SU-DHL-6 (cell line): ENCODE measurements at regions not wholly inside any gene's neighbourhood (a gene's known extent, or its start where the extent isn't known, plus 50 kb on each side); places are given as distances from the start of the nearest gene placed in this dataset.

ENCODE experiments used
- H2AFZ ChIP-seq: fragments of 200-600 bp; sonication (generic); 2 replicates; pipeline ENCODE4 v1.6.1; 2014; ENCODE audit warnings: low read depth, mild to moderate bottlenecking, moderate library complexity, mixed read lengths, antibody characterized with exemption, low read length; ENCODE audit not compliant: severe bottlenecking
- H3F3A ChIP-seq: fragments of 200-600 bp; shearing (Covaris generic); 2 replicates; pipeline ENCODE4 v1.6.0; 2016; ENCODE audit warnings: antibody characterized with exemption, mild to moderate bottlenecking; ENCODE audit not compliant: insufficient read depth
- H3K27ac ChIP-seq: fragments of 200-600 bp; sonication (generic); 2 replicates; pipeline ENCODE4 v1.5.1; 2016; ENCODE audit warnings: low read depth, mild to moderate bottlenecking, low read length, moderate library complexity, mixed read lengths
- H3K27me3 ChIP-seq: fragments of 200-600 bp; sonication (generic), shearing (Covaris generic); 2 replicates; pipeline ENCODE4 v1.6.0; 2014; ENCODE audit warnings: mild to moderate bottlenecking, low read length
- H3K36me3 ChIP-seq: fragments of 200-600 bp; sonication (generic); 2 replicates; pipeline ENCODE4 v1.6.1; 2014; ENCODE audit warnings: mild to moderate bottlenecking, low read length, mixed read lengths
- H3K4me2 ChIP-seq: fragments of 300-600, 200-600 bp; shearing (Covaris generic), sonication (generic); 2 replicates; pipeline ENCODE4 v1.6.0; 2014; ENCODE audit warnings: low read length, low read depth, mild to moderate bottlenecking; ENCODE audit not compliant: poor library complexity, severe bottlenecking
- H3K4me3 ChIP-seq: fragments of 200-600 bp; sonication (generic); 2 replicates; pipeline ENCODE4 v1.5.1; 2014; ENCODE audit warnings: antibody characterized with exemption, low read length, mild to moderate bottlenecking, mixed read lengths; ENCODE audit not compliant: insufficient read depth, poor library complexity, severe bottlenecking
- H3K79me2 ChIP-seq: fragments of 200-600 bp; sonication (generic); 2 replicates; pipeline ENCODE4 v1.6.1; 2014; ENCODE audit warnings: mild to moderate bottlenecking, low read length, moderate library complexity; ENCODE audit not compliant: insufficient read depth
- H3K9ac ChIP-seq: fragments of 200-600 bp; sonication (generic); 2 replicates; pipeline ENCODE4 v1.7.0; 2014; ENCODE audit warnings: mild to moderate bottlenecking, low read length
- H3K9me2 ChIP-seq: fragments of 200-600 bp; sonication (generic); replicated peaks from 2 replicates; pipeline ENCODE4 v1.6.1; 2014; ENCODE audit warnings: low read length; ENCODE audit not compliant: insufficient read depth
- H3K9me3 ChIP-seq: fragments of 200-600 bp; sonication (generic); 2 replicates; pipeline ENCODE4 v1.6.1; 2014; ENCODE audit warnings: low read length, mixed read lengths; ENCODE audit not compliant: insufficient read depth
- H4K20me1 ChIP-seq: fragments of 200-600 bp; sonication (generic); 2 replicates; pipeline ENCODE4 v1.6.1; 2014; ENCODE audit warnings: low read depth, mild to moderate bottlenecking, antibody characterized with exemption, low read length, moderate library complexity, mixed read lengths
- CTCF ChIP-seq: fragments of 200-600 bp; sonication (generic); IDR thresholded peaks from one replicate; pipeline ENCODE4 v1.5.1; 2017; ENCODE audit warnings: antibody characterized with exemption, mild to moderate bottlenecking, low read length, moderate library complexity; ENCODE audit not compliant: insufficient read depth, poor library complexity, severe bottlenecking
- EZH2phosphoT487 ChIP-seq: fragments of 200-600 bp; sonication (generic), shearing (Covaris generic); conservative IDR thresholded peaks from 2 replicates; pipeline ENCODE4 v1.6.1; 2018; ENCODE audit warnings: mild to moderate bottlenecking, antibody characterized with exemption, low read length, moderate library complexity, mixed read lengths

- Histone ChIP-seq H3F3A (no peaks in the 10 kb centered on the region), H3K27me3 (no peaks in the 10 kb centered on the region), H3K36me3 (no peaks in the 10 kb centered on the region), H3K79me2 (no peaks in the 10 kb centered on the region), H3K9ac (no peak overlapping the region), H3K27ac (no peak overlapping the region), H2AFZ (no peak overlapping the region), H3K9me3 (no peaks in the 10 kb centered on the region), H4K20me1 (no peaks in the 10 kb centered on the region), H3K4me3 (no peak overlapping the region), H3K9me2 (no peaks in the 10 kb centered on the region), H3K4me2 (no peak overlapping the region)
- TF ChIP-seq CTCF (no peak), EZH2phosphoT487 (no peak)
Observed at GRCh38 chr2:41626936-41627335, 420.9 kb upstream of the PKDCC start.

GRCh38 chr2:41634686-41635085, 413.1 kb upstream of the PKDCC start:
- Histone ChIP-seq H3K27ac (no peak overlapping the region), H3K4me3 (no peak overlapping the region)
- TF ChIP-seq CTCF: no peak
- TF ChIP-seq EZH2phosphoT487: no peak

GRCh38 chr2:41644936-41645335, 402.9 kb upstream of the PKDCC start:
- Histone ChIP-seq H3K36me3 (no peaks in the 10 kb centered on the region), H3K79me2 (no peaks in the 10 kb centered on the region), H4K20me1 (no peaks in the 10 kb centered on the region), H3K4me3 (no peak overlapping the region), H3K27me3 (no peaks in the 10 kb centered on the region), H3F3A (no peaks in the 10 kb centered on the region), H3K9me2 (no peaks in the 10 kb centered on the region), H3K27ac (no peak overlapping the region), H3K9me3 (no peaks in the 10 kb centered on the region), H3K9ac (no peak overlapping the region), H2AFZ (no peak overlapping the region), H3K4me2 (no peak overlapping the region)
- no peak for TF ChIP-seq EZH2phosphoT487
- TF ChIP-seq CTCF: no peak

More at GRCh38 chr2:41634686-41635085, 413.1 kb upstream of the PKDCC start:
- H3K9me3 ChIP-seq: no peaks in the 10 kb centered on the region
- no peaks in the 10 kb centered on the region for H3K27me3 ChIP-seq
- no peaks in the 10 kb centered on the region for H3K9me2 ChIP-seq
- H4K20me1 ChIP-seq: no peaks in the 10 kb centered on the region
- H3K36me3 ChIP-seq: no peaks in the 10 kb centered on the region
- H3F3A ChIP-seq: no peaks in the 10 kb centered on the region
- no peak overlapping the region for H3K4me2 ChIP-seq
- no peaks in the 10 kb centered on the region for H3K79me2 ChIP-seq
- no peak overlapping the region for H3K9ac ChIP-seq
- H2AFZ ChIP-seq: no peak overlapping the region
